SU-DHL-6 (cell line): ENCODE measurements at regions not wholly inside any gene's neighbourhood (a gene's known extent, or its start where the extent isn't known, plus 50 kb on each side); places are given as distances from the start of the nearest gene placed in this dataset.

Experiments
- CTCF ChIP-seq: fragments of 200-600 bp; sonication (generic); IDR thresholded peaks from one replicate; pipeline ENCODE4 v1.5.1; 2017; ENCODE audit warnings: antibody characterized with exemption, mild to moderate bottlenecking, low read length, moderate library complexity; ENCODE audit not compliant: insufficient read depth, poor library complexity, severe bottlenecking
- EZH2phosphoT487 ChIP-seq: fragments of 200-600 bp; sonication (generic), shearing (Covaris generic); conservative IDR thresholded peaks from 2 replicates; pipeline ENCODE4 v1.6.1; 2018; ENCODE audit warnings: mild to moderate bottlenecking, antibody characterized with exemption, low read length, moderate library complexity, mixed read lengths

- TF ChIP-seq CTCF (no peak), EZH2phosphoT487 (no peak)
Measured at GRCh38 chr4:36610628-36611027, 329.2 kb downstream of the DTHD1 start.
